Keratinocyte (primary cell): ENCODE measurements at regions not wholly inside any gene's neighbourhood (a gene's known extent, or its start where the extent isn't known, plus 50 kb on each side); places are given as distances from the start of the nearest gene placed in this dataset.

Source experiments
- CTCF ChIP-seq, 3 experiments: IDR thresholded peaks in 1 of 3; conservative IDR thresholded peaks in 1 of 3; optimal IDR thresholded peaks in 1 of 3; 2 replicates in 2 of 3; 3 replicates in 1 of 3; pipeline versions ENCODE3 to v1.5.1; 2011; ENCODE audit warnings: low read length in 3 of 3, mild to moderate bottlenecking in 3 of 3, moderate library complexity in 2 of 3, control low read depth in 1 of 3, inconsistent platforms in 1 of 3; ENCODE audit not compliant: insufficient read depth in 2 of 3; ENCODE audit errors: extremely low read depth in 1 of 3
- EZH2 ChIP-seq: IDR thresholded peaks from one replicate; pipeline ENCODE4 v1.6.1; 2012; ENCODE audit warnings: inconsistent platforms, mild to moderate bottlenecking, low read length, moderate library complexity

GRCh38 chr2:118223992-118224894 is 136.0 kb downstream of the INSIG2 start:
- TF ChIP-seq EZH2 (no peak), CTCF (optimal IDR thresholded peaks at IDR 0.05 in 1 of 3, IDR thresholded peaks at IDR 0.05 in 1 of 3, conservative IDR thresholded peaks at IDR 0.05 in 1 of 3; ENCODE audit: extremely low read depth in 1 of 3, insufficient read depth in 2 of 3, low read length in 3 of 3) (no peak)
